OCI-LY7 (cell line): ENCODE measurements at regions not wholly inside any gene's neighbourhood (a gene's known extent, or its start where the extent isn't known, plus 50 kb on each side); places are given as distances from the start of the nearest gene placed in this dataset.

ENCODE experiments used
- BruUV-seq: library from RNA; stranded (reverse); fragments of 400-500 nt; replicated peaks from 2 replicates; lab custom pipeline; 2021; lab: Mats Ljungman, UMichigan
- CTCF ChIA-PET: fragments of 300-600 bp; sonication (Branson Sonifier 250); formaldehyde crosslinking; loops from one replicate; lab custom pipeline; 2022; ENCODE audit warnings: antibody characterized with exemption; ENCODE audit not compliant: unreplicated experiment; lab: Charles Lee
- POLR2A ChIA-PET: fragments of 300-600 bp; sonication (Branson Sonifier 250); formaldehyde crosslinking; loops from one replicate; lab custom pipeline; 2022; ENCODE audit warnings: antibody characterized with exemption; lab: Charles Lee
- DNase-seq: peaks from one replicate; pipeline ENCODE4 v3.0.0-alpha.2; 2015; ENCODE audit warnings: low spot score
- H2AFZ ChIP-seq: fragments of 200-600 bp; sonication (generic), shearing (Covaris generic); 2 replicates; pipeline ENCODE4 v1.6.1; 2014; ENCODE audit warnings: mild to moderate bottlenecking, antibody characterized with exemption, low read length, moderate library complexity
- H3K27ac ChIP-seq: fragments of 200-600 bp; sonication (generic); 2 replicates; pipeline ENCODE4 v1.5.1; 2014; ENCODE audit warnings: mixed run types, low read depth, mild to moderate bottlenecking, moderate library complexity, low read length, inconsistent platforms; ENCODE audit not compliant: poor library complexity, severe bottlenecking
- H3K36me3 ChIP-seq: fragments of 200-600 bp; sonication (generic); 2 replicates; pipeline ENCODE4 v1.6.1; 2014; ENCODE audit warnings: mild to moderate bottlenecking, antibody characterized with exemption, low read length, moderate library complexity, mixed read lengths; ENCODE audit not compliant: insufficient read depth
- H3K4me1 ChIP-seq: fragments of 200-600 bp; sonication (generic); 2 replicates; pipeline ENCODE4 v1.5.1; 2014; ENCODE audit warnings: mild to moderate bottlenecking, low read length; ENCODE audit not compliant: insufficient read depth, poor library complexity, severe bottlenecking
- H3K4me2 ChIP-seq: fragments of 200-600 bp; sonication (generic); 2 replicates; pipeline ENCODE4 v1.6.1; 2014; ENCODE audit warnings: mild to moderate bottlenecking, low read length
- H3K4me3 ChIP-seq: fragments of 200-600 bp; sonication (generic); 2 replicates; pipeline ENCODE4 v1.5.1; 2014; ENCODE audit warnings: mild to moderate bottlenecking, low read depth, low read length; ENCODE audit not compliant: poor library complexity, severe bottlenecking
- H3K79me2 ChIP-seq: fragments of 200-600 bp; sonication (generic); 2 replicates; pipeline ENCODE4 v1.6.1; 2016; ENCODE audit warnings: low read depth, mild to moderate bottlenecking, low read length, moderate library complexity, mixed read lengths; ENCODE audit not compliant: insufficient read depth
- H3K9me2 ChIP-seq: fragments of 200-600 bp; sonication (generic); 2 replicates; pipeline ENCODE4 v1.6.1; 2016; ENCODE audit warnings: mild to moderate bottlenecking, low read length, mixed read lengths; ENCODE audit not compliant: insufficient read depth
- H3K9me3 ChIP-seq: fragments of 200-600 bp; sonication (generic); 2 replicates; pipeline ENCODE4 v1.6.1; 2014; ENCODE audit warnings: mild to moderate bottlenecking, mixed run types, low read length, mixed read lengths
- H4K20me1 ChIP-seq: fragments of 200-600 bp; sonication (generic); 2 replicates; pipeline ENCODE4 v1.6.1; 2014; ENCODE audit warnings: mild to moderate bottlenecking, antibody characterized with exemption, low read length, moderate library complexity, mixed read lengths; ENCODE audit not compliant: insufficient read depth
- EZH2phosphoT487 ChIP-seq: fragments of 200-600 bp; sonication (generic); IDR thresholded peaks from 2 replicates; pipeline ENCODE4 v1.6.1; 2018; ENCODE audit warnings: low read depth, borderline replicate concordance, mild to moderate bottlenecking, mixed run types, antibody characterized with exemption, low read length, moderate library complexity, mixed read lengths
- intact Hi-C: fragments of 100-400 bp; cut with micrococcal nuclease; formaldehyde crosslinking; loops from one replicate; pipeline ENCODE4 v1.10.0; 2022; ENCODE audit not compliant: unreplicated experiment
- TF ChIP-seq, protein P1 (sequence below): fragments of 200-600 bp; sonication (generic); conservative IDR thresholded peaks from 2 replicates; pipeline ENCODE4 v1.5.1; 2014; ENCODE audit warnings: mild to moderate bottlenecking, antibody characterized with exemption, low read length, moderate library complexity, mixed read lengths

- H3K9me3 ChIP-seq, result no peaks in the 10 kb centered on the region
- no TSS peak for BruUV-seq
- no peaks in the 10 kb centered on the region for H3K79me2 ChIP-seq
- H3K4me2 ChIP-seq, result peak overlapping the region; percentile 66
- ChIA-PET CTCF (interaction anchor here (1.0 to 1.2 kb wide), 2 partner anchors 319 to 323 kb away, joined by 3 to 5 read pairs; no protein-coding TSS in a partner anchor), POLR2A (interaction anchor here (0.6 to 2.3 kb wide), 26 partner anchors 11 to 475 kb away, joined by 3 to 12 read pairs (median 3); partner anchors contain the start of gene RNASEH2B)
- H3K27ac ChIP-seq, result peak overlapping the region; percentile 98
- DNase-seq, result no peak
- H3K4me3 ChIP-seq, result peak overlapping the region; percentile 44
- intact Hi-C loops, result loop anchor here (10.0 kb wide), 2 partner anchors 598 to 1232 kb away; partner anchors contain the start of gene TRIM13
- H2AFZ ChIP-seq, result peak overlapping the region; percentile 86
- no peaks in the 10 kb centered on the region for H3K9me2 ChIP-seq
- TF ChIP-seq, protein P1, sequence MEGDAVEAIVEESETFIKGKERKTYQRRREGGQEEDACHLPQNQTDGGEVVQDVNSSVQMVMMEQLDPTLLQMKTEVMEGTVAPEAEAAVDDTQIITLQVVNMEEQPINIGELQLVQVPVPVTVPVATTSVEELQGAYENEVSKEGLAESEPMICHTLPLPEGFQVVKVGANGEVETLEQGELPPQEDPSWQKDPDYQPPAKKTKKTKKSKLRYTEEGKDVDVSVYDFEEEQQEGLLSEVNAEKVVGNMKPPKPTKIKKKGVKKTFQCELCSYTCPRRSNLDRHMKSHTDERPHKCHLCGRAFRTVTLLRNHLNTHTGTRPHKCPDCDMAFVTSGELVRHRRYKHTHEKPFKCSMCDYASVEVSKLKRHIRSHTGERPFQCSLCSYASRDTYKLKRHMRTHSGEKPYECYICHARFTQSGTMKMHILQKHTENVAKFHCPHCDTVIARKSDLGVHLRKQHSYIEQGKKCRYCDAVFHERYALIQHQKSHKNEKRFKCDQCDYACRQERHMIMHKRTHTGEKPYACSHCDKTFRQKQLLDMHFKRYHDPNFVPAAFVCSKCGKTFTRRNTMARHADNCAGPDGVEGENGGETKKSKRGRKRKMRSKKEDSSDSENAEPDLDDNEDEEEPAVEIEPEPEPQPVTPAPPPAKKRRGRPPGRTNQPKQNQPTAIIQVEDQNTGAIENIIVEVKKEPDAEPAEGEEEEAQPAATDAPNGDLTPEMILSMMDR, result no peak
- TF ChIP-seq EZH2phosphoT487, result no peak
- peaks cover 84% of the 10 kb centered on the region for H3K4me1 ChIP-seq
- H4K20me1 ChIP-seq, result no peaks in the 10 kb centered on the region
- H3K36me3 ChIP-seq, result no peaks in the 10 kb centered on the region
Measured at GRCh38 chr13:50592412-50593155, 250.9 kb downstream of the DLEU7 start.

- intact Hi-C loops, result loop anchor here (10.0 kb wide), 2 partner anchors 598 to 1232 kb away; partner anchors contain the start of gene TRIM13
- no peak for DNase-seq
- ChIA-PET CTCF (interaction anchor here (1.0 to 1.2 kb wide), 2 partner anchors 319 to 322 kb away, joined by 3 to 5 read pairs; no protein-coding TSS in a partner anchor), POLR2A (interaction anchor here (0.6 to 2.3 kb wide), 24 partner anchors 12 to 476 kb away, joined by 3 to 12 read pairs (median 3); partner anchors contain the start of gene RNASEH2B)
- Histone ChIP-seq H3K27ac (peak overlapping the region; percentile 98), H3K9me3 (no peaks in the 10 kb centered on the region), H2AFZ (peak overlapping the region; percentile 86), H3K36me3 (no peaks in the 10 kb centered on the region), H3K79me2 (no peaks in the 10 kb centered on the region), H3K9me2 (no peaks in the 10 kb centered on the region), H3K4me3 (peak overlapping the region; percentile 44), H3K4me2 (peak overlapping the region; percentile 66), H3K4me1 (peaks cover 84% of the 10 kb centered on the region), H4K20me1 (no peaks in the 10 kb centered on the region)
- no TSS peak for BruUV-seq
- TF ChIP-seq, protein P1, result no peak
- TF ChIP-seq EZH2phosphoT487, result no peak
Measured at GRCh38 chr13:50593207-50593606, 250.3 kb downstream of the DLEU7 start.
